SIG-M5 treated with dmso at 0.1 percent for 504 hours (cell line): ENCODE measurements at regions not wholly inside any gene's neighbourhood (a gene's known extent, or its start where the extent isn't known, plus 50 kb on each side); places are given as distances from the start of the nearest gene placed in this dataset.

Source experiments
- DNase-seq: peaks from one replicate; lab custom pipeline; 2025; ENCODE audit not compliant: unreplicated experiment; lab: John Stamatoyannopoulos, UW

- no peak for DNase-seq
Measured at GRCh38 chr22:34969001-34969790, 96.8 kb upstream of the ISX start.

- no peak for DNase-seq
Measured at GRCh38 chr22:34971456-34971855, 94.5 kb upstream of the ISX start.

GRCh38 chr22:34972191-34972897 is 93.6 kb upstream of the ISX start:
- DNase-seq, result no peak

- DNase-seq, result no peak
Measured at GRCh38 chr22:34973016-34973415, 92.9 kb upstream of the ISX start.

GRCh38 chr22:34973926-34974325 is 92.0 kb upstream of the ISX start:
- no peak for DNase-seq

- DNase-seq, result no peak
Measured at GRCh38 chr22:34975721-34976120, 90.2 kb upstream of the ISX start.

GRCh38 chr22:34976474-34976873 is 89.5 kb upstream of the ISX start:
- no peak for DNase-seq

GRCh38 chr22:34976886-34977285 is 89.1 kb upstream of the ISX start:
- no peak for DNase-seq

GRCh38 chr22:34986523-34986922 is 79.4 kb upstream of the ISX start:
- no peak for DNase-seq

- DNase-seq, result no peak
Measured at GRCh38 chr22:34992672-34993071, 73.3 kb upstream of the ISX start.

- no peak for DNase-seq
Measured at GRCh38 chr22:34993548-34993947, 72.4 kb upstream of the ISX start.

GRCh38 chr22:34997633-34998299 is 68.2 kb upstream of the ISX start:
- no peak for DNase-seq

- no peak for DNase-seq
Measured at GRCh38 chr22:34998921-34999320, 67.0 kb upstream of the ISX start.

- DNase-seq, result no peak
Measured at GRCh38 chr22:35008213-35008612, 57.7 kb upstream of the ISX start.

- DNase-seq, result no peak
Measured at GRCh38 chr22:35010543-35010942, 55.4 kb upstream of the ISX start.

GRCh38 chr22:35014812-35015211 is 51.1 kb upstream of the ISX start:
- no peak for DNase-seq
